Hematopoietic multipotent progenitor cell (in vitro differentiated cells): ENCODE measurements at regions not wholly inside any gene's neighbourhood (a gene's known extent, or its start where the extent isn't known, plus 50 kb on each side); places are given as distances from the start of the nearest gene placed in this dataset.

Source experiments
- DNase-seq, 3 donors: peaks; one replicate each; pipeline ENCODE4 v3.0.0-alpha.2; 2011 to 2015; ENCODE audit warnings: low read depth in 2 of 3, low spot score in 2 of 3

DNA sequence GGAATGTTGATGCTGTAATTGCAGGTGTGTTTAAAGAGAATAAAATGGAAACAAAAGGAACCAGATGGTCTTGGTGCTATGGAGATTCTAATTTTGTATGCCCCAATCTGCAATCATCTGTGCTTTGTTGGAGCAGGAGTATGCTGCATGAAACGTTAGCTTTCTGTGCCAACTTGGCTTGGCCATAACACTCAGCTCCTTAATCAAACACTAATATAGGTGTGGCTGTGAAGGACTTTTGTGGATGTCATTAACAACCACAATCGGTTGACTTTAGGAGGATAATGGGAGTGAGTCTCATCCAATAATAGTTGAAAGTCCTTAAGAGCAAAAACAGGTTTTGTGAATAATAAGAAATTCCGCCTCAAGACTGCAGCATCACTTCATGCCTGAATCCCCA, 399.2 kb downstream of the NLGN4X start:
- no peak for DNase-seq

DNA sequence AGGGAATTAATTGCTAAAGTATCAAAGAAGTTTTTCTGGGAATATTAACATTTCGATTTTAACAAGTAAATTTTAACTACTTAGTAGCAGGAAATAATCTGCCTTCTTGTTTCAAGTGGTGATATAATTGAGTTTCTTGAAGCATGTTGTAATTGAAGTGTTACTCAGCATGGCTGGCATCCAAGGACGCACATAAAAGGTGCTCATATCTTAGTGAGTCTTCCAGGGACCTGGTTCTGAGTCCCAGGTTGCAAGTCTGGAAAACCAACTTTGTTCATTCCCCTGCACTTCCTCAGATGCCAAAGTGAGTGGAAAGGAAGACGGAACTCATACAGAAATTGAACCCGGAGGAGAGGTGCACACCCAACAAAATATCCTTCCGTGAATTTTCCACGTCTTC, 399.6 kb downstream of the NLGN4X start:
- no peak for DNase-seq

DNA sequence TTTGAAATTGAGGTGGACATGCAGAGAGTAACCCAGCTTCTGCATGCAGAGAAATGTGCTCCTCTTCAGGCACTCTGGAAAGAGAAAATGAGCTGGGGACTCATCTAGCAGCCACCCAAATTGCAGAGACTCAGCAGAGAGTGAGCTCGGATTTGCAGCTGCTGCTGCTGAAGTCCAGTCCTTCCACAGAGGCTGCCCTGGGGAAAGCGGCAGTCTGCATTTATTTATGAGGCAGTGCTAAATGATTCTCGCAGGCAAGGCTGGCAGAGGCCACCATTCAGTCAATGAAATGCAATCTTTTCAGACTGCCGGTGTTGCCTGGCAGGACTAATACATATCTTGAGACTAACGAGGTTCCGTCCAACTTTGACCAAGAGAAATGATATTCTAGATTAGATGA, 404.8 kb downstream of the NLGN4X start:
- DNase-seq, result no peak

DNA sequence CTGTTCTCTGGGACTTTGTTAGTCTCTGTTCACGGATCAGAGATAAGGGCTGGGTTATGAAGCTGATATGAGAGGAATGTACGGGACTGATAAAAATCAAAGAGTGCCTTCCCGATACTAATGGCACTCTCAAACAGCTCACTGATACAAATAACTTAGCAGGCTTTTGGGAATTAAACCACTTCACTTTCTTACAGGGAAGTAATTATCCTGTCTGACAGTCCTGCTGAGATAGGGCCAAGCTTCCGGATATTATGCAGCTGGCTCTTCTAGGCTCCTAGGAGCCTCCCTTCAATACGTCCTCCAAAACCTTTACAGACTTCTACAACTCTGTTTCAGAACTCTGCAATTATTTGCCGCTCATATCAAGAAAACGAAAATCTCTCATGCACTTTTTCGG, 418.0 kb downstream of the NLGN4X start:
- no peak for DNase-seq

DNA sequence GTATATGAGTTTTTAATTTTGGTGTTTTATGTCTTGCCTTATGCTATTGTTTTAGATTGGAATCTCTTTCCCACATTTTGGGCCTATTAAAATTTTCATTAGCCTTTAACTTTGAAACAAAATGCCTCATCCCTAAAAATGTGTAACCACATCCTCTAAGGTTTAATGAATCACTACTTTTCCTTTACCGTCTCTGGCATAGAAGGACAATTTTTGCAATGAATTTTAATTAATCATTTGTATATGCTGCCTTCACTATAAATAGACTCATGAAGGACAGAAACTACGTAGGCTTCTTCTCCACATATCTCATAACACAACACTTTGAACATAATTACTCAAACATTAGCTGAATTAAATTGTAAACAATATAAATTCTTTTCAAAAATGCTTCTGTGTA, 421.5 kb downstream of the NLGN4X start:
- no peak for DNase-seq

DNA sequence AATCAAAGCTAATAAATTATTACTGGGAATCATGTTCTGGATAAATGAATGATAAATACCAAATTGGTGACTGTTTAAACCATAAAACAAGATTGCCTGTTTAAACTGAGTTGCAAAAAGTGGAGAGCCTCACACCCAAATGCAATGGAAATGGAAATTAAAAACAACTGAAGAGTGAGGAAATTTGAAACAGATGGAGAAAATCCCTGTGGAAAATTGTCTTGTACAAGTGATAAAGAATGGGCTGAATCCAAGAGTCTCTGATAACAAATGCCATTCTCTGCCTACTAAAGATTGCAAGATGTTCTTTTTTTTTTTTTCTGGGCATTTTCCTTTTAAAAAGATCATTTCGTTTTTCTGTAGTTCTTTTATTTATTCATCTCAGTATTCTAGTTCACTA, 426.3 kb downstream of the NLGN4X start:
- no peak for DNase-seq

DNA sequence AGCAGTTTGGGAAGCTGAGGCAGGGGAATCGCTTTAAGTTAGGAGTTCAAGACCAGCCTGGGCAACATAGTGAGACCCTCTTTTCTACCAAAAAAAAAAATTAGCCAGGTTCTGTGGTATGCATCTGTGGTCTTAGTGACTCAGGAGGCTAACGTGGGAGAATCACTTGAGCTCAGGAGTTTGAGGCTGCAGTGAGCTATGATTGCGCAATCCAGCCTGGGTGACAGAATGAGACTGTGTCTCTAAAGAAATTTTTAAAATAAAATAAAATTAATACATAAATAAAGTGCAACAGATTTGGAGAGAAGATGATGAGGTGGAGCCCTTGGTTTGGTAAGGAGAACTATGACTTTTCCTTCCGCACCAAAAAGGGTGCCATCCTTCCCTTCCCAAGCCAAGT, 436.9 kb downstream of the NLGN4X start:
- DNase-seq, result no peak

DNA sequence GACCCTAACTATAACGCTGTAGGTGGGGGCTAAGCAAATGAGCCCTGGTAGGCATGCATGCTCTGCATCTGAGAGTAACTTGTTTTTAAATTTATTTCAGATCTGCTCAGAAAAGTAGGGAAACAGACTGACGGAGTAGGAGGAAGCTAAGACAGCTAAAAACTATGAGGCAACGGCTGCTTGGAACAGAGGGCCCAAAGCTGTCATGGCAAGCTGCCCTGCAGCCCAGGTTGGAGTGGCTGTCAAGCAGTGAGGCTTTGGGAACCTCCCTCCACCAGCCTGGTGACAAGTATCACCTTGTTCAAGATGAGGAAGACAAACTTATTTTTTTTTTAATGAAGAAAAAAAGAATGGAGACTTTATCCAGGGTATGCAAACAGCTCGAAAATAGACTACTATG, 439.8 kb downstream of the NLGN4X start:
- DNase-seq, result no peak

DNA sequence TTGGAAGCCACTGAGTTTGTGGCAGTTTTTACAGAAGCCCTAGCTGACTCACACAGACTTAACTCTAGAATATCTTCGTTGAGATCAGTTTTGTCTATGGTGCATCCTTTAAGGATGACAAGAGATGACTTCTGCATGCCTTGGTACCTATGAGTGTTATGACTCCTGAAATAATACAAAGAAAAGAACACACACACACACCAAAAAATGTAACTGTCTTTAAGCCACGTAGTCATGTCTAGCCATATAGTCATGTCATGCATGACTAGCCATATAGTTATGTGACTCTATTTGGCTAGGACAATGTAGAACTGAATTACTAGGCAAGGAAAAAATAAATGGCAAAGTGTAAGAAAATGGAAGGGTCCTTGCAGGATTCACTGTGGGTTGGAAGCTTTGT, 447.8 kb downstream of the NLGN4X start:
- no peak for DNase-seq

DNA sequence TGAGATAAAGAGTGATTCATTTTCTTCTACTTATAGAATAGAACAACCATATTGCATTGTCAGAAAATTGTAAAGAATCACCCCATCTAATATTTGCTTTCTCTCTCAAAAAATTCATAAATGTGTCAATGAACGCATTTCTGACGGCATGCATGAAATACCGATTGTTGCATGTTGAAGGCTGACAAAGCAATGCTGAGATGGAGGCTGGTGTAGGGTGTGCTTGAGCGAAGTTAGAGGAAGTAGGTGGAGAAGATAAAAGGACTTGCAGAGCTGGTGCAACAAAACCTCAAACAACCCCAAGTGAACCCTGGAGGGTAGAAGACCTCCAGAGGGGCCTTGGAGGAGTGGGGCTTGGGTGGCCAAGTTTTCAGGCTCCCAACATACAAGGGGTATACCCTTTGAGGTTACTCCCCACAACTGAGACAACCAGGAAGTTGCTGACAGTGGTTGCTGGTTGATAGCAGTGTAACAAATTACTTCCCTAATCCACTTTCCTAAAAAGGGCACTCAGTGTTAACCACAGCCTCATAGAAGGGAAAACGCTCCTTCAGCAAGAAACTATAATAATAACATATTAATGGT, 452.7 kb downstream of the NLGN4X start:
- peak in 2 of 3 donors; percentile 38 to 73 for DNase-seq

DNA sequence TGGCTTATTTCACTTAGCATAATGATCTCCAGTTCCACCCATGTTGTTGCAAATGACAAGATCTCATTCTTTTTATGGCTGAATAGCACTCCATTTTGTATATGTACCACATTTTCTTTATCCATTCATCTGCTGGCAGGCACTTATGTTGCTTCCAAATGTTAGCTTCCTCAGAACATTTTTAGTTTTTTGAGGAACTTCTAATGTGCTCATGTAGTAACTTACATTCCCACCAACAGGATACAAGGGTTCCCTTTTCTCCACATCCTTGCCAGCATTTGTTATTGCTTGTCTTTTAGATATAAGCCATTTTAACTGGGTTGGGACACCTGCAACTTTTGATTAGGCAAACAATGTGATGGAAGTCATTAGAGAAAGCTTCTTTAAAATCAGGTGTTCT, 454.2 kb downstream of the NLGN4X start:
- DNase-seq, result no peak

DNA sequence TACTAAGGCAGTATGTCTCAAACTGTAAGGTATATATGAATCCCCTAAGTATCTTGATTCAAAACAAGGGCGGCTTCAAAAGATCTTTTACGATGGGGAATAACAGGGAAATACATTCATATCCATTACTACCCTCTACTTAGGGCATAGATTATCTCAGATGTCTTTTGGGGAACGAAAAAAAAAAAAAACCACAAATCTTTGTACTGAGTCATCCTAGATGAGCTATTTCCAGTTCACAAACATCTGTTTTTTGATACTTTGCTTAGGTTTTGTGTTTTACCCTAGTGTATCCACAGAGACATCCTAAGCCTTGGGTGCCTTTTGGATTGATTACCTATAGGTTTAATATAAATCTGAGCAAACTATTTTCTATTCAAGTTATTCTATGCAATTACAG, 457.2 kb downstream of the NLGN4X start:
- DNase-seq, result peak in 1 of 3 donors; percentile 21

DNA sequence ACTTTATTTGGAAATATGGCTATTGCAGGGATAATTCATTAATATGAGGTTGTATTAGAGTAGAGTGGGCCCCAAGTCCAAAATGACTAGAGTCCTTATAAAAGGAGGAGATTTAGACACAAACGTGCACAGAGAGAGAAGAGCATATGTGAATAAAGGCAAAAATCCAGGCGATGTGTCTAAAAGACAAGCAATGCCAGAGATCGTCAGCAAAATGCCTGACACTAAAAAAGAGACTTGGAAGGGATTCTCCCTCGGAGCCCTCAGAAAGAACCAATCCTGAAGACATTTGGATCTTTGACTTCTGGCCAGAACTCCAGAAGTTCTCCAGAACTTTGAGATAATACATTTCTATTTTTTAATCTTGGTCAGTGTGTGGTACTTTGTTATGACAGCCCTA, 472.1 kb downstream of the NLGN4X start:
- no peak for DNase-seq

DNA sequence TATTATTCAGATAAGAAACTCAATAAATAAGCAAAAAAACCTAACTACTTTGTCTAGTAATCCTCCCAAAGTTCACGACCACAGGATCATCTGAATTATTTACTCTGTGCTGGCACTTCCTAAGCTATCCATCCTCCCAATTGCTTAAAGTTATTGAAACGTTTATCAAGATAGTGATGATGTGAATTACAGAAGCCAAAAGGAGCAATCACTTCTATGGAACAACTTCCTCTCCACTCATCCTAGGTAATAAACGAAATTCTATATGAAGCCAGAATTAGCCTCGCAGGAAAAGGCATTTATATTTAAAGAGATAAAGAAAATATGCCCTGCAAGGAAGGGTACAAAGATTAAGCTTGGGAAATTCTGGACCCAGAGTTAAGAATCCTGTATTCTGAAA, 475.4 kb downstream of the NLGN4X start:
- DNase-seq, result no peak

DNA sequence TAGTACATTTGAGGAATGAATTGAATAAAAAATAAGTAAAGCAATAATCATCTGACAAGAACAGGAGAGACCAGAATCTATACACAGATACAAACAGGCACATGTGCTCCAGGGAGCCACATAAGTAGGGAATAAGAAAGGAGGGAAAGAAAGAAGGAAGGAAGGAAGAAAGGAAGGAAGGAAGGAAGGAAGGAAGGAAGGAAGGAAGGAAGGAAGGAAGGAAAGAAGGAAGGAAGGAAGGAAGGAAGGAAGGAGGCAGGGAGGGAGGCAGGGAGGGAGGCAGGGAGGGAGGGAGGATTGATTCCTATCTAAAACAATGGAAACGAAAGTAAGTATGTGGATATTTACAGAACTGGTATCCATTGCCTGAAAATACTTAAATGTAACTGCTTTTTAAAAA, 475.8 kb downstream of the NLGN4X start:
- no peak for DNase-seq

DNA sequence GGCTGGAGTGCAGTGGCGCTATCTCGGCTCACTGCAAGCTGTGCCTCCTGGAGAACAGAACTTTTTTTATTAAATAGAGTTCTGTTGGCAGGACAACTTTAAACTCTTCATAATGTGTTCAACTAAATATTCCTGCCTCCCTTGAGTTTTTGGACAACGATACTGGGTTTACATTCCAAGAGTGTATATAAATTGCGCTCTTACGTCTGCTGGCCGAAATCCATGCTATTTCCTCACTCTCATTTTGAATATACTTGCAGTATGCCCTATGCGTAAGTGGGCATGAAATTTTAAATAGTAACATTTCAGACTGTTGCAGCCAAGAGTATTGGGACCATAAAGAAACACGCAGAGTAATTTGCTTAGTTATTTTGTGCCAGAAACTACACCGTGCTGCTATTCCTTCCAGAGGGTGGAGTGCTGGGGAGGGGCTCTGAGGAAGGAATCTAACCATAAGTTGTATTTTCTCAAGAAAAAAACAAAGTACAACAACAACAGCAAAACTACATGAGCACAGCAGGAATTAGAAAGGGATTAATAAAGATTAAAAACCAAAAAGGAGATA, 480.0 kb downstream of the NLGN4X start:
- no peak for DNase-seq

DNA sequence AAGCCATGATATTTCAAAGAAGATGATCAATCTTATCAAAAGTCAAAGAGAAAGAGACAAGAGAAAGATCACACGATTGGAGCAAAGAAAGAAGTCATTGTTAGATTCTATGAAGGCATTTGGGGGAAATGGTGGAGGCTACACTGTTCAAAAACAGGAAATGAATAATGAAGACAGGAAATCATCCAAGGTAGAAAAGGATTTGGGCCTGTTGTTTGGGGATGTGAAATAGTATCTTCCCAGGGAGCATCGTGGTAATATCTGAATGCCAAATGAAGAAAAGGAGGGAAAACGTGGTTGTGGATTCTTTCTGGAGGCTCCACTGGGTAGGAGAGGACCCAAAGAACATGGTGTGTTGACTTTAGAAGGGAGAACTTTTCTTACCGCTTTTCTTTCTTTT, 482.4 kb downstream of the NLGN4X start:
- DNase-seq, result no peak

DNA sequence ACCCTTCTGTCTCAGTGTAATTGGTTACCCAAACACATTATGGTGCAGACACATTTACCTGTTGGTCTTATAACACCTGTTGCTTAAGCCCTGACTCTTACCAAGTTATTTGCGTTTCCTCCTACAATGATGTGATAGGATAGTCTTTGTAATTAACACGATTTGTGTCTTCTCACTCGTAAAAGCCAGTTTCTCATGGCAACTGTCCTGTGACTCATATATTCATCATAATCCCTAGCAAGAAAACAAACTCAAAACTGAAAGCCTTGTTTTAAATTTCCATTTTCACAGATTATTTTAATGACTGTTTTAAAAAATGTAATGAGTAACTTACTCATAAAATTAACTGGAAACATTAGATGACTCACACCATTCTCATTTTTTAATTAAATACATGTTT, 495.2 kb downstream of the NLGN4X start:
- no peak for DNase-seq

DNA sequence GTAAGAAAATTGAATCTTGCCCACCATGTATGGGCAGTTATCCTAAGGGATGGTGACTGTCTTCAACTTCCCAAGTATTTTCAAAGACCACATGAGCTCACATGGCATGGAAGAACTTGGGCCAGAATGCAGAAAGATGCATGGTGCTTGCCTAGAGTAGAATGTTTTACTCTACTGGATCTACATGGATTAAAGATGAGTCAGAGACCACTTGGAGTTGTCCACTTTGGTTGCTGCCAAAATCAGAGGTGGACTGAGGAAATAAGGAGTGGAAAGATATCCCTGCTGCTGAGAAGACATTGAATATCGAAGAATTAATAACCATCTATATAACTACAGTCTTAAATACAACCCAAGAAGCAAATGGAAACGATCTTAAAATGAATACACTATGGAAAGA, 498.1 kb downstream of the NLGN4X start:
- no peak for DNase-seq

DNA sequence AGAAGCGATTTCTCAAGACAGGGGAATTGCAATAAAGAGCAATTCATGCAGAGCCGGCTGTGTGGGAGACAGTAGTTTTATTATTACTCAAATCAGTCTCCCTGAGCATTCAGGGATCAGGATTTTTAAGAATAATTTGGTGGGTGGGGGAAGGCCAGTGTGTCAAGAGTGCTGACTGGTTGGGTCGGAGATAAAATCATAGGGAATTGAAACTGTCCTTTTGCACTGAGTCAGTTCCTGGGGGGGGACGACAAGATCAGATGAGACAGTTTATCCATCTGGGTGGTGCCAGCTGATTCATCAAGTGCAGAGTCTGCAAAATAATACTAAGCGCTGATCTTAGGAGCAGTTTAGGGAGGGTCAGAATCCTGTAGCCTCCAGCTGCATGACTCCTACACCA, 502.4 kb downstream of the NLGN4X start:
- no peak for DNase-seq

DNA sequence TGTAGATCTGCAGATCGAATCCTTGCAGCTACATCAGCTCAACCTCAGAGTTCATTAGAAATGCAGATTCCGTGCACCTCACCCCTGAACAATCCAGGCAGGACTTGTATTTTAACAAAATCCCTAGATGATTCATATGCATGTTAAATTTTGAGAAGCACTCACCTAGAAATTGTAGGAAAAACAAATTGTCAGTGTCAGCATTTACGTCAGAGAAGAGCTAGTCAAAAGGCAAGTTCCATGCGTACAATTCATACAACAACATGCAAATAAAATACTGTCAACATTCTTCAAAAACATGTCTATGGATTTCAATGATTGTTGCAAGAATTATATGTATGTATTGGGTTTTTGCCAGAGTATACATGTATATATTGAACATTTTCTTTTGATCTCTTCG, 504.5 kb downstream of the NLGN4X start:
- DNase-seq, result no peak

DNA sequence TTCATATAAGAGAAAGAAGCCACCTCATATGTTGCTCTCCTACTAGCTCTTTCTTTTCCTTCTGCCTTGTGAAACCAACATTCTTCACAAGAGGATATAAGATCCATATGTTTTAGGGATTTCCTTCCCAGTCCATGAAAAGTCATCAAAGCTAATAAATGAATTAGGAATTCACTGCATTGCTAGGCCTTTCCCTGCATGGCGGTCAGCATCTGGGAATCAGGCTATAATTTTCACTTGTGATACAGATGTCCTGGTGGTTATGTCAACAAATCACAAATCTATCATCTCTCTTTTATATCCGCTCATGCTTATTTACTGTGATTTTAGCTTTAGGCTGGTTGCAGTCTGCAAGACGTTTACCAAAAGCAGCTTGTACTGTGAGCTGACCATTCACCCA, 510.0 kb downstream of the NLGN4X start:
- DNase-seq, result no peak

DNA sequence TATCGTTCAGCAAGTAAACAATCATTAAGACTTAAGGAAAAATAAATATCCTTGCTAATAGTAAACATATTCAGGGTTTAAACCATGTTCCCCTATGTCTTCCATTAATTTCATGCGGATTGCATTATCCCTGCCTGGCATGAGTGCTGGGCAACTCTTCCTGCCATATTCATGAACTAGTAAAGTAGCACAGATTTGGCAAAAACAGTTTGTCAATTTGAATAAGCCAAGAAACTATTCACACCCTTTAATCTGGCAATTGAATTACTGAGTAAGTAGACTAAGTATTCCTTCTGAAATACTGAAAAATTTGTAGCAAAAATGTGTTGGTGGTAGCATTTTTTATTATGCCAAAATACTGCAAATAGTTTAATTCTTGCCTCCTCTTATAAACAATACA, 512.0 kb downstream of the NLGN4X start:
- DNase-seq, result no peak
